ENCODE measurements at regions not wholly inside any gene's neighbourhood (a gene's known extent, or its start where the extent isn't known, plus 50 kb on each side); places are given as distances from the start of the nearest gene placed in this dataset.
A peak's percentile ranks its signal among the peaks of the same experiment; 100 is the strongest.

DNA sequence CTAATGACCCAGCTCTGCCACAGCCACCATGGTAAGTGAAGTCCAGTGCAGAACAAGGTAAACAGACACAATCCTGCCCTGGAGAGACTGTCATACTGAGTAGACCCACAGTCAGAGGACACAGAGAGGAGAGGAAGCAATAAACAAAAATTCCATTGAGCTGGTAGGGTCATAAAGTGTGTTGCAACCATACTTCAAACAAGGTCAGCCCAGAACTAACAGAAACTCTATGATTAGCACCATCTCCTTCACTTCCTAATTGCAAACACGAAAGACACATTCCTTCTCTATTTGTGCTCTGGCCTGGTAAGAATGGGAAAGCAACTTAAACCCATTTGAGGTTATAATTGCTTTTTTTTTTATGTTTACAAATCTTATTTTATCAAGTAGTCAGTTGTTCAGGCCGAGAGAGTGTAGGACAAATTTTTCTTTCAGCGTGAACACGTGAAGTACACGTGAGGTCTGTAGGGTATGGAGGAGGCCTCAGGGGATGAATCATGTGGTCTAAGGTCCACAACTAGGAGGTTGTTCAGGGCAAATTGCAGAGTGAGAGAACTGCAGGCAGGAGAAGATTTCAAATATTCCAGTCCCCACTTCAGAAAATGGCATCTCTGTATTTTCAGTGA is 71.4 kb upstream of the GLS start:
- no peak for DNase-seq (ENCODE audit: low read depth in 3 of 3)

GRCh38 chr2:190809876-190810525 is 70.6 kb upstream of the GLS start:
- DNase-seq (ENCODE audit: low read depth in 3 of 3): peak in 1 of 3 donors; percentile 24

GRCh38 chr2:190810981-190811587 is 69.5 kb upstream of the GLS start:
- DNase-seq (ENCODE audit: low read depth in 3 of 3): no peak

DNA sequence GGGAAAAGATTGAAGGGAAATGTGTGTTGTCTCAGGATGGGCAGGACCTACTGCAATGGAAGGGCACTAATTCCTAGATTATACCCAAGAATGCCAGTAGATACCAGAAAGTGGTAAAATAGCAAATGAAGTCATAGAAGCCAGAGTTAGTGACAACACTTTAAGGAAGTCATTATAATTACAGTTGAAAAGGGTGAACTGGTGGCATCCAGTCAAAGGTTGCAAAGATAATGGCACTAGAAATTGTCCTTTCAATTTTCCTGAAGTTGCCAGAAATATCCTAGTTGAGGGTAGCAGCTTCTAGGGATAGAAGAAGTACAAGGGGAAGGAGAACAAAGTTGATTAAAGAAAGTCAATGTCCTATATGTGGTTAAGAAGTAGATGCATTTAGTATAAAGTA is 68.8 kb upstream of the GLS start:
- DNase-seq (ENCODE audit: low read depth in 3 of 3): no peak

GRCh38 chr2:190812506-190813294 is 67.9 kb upstream of the GLS start:
- no peak for DNase-seq (ENCODE audit: low read depth in 3 of 3)

- no peak for DNase-seq (ENCODE audit: low read depth in 3 of 3)
These were observed 65.4 kb upstream of the GLS start for GRCh38 chr2:190815226-190815625.

DNA sequence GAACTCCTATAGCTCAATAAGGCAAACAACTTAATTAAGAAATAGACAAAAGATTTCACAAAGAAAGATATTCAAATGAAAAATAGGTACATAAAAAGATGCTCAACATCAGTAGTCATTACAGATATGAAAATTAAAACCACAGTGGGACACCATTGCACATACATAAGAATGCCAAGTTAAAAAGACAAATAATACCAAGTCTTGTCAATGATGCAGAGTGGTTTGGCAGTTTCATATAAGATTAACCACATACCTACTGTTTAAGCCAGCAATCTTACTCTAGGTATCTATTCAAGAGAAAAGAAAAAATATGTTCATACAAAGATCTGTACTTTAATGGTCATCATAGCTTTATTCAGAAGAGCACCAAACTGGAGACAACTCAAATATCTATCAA is 63.5 kb upstream of the GLS start:
- no peak for DNase-seq (ENCODE audit: low read depth in 3 of 3)

GRCh38 chr2:190819840-190820301 is 60.8 kb upstream of the GLS start:
- no peak for DNase-seq (ENCODE audit: low read depth in 3 of 3)

- DNase-seq (ENCODE audit: low read depth in 3 of 3): no peak
These were observed 60.2 kb upstream of the GLS start for GRCh38 chr2:190820416-190820815.

DNA sequence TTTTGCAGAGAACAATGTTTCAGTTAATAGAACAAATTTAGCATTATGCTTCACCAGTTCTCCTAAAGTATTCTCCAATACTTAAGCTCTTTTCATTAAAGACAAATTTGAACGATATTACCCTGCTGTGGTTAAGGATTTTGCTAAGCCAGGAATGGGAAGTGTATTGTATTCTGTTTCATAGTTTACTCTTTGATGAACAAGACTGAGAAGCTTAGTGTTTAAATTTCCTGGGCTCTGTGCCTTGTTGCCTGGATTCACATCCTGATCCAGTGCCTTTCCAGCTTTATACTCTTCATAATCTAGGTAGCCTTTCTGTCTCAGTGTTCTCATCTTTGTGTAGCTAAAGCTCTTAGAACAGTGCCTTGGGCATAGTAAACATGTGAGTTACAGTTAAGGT is 58.6 kb upstream of the GLS start:
- DNase-seq (ENCODE audit: low read depth in 3 of 3): no peak

DNA sequence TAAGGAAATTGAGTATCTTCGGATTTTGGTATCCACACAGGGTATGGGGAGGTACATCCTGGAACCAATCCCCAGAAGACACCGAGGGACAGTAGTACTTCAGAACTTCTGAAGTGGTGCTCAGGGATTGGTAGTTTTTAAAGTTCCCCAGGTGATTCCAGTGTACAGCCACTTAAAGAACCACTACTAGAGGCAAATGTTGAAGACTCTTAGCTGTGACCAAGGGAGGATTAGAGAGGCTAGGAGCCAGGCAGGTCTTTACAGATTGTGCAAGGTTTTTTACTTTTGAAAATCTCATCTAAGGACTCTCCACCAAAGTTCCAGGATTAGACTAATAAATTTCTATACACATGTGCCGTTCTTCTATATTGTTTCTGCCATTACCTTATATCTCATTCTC is 52.9 kb upstream of the GLS start:
- no peak for DNase-seq (ENCODE audit: low read depth in 3 of 3)

GRCh38 chr2:190829642-190830041 is 51.0 kb upstream of the GLS start:
- no peak for DNase-seq (ENCODE audit: low read depth in 3 of 3)
